GM13976 (cell line): ENCODE measurements at regions not wholly inside any gene's neighbourhood (a gene's known extent, or its start where the extent isn't known, plus 50 kb on each side); places are given as distances from the start of the nearest gene placed in this dataset.

Experiments
- DNase-seq: peaks from one replicate; pipeline ENCODE4 v3.0.0; 2012; ENCODE audit warnings: low spot score
- CTCF ChIP-seq: IDR thresholded peaks from 2 replicates; pipeline ENCODE4 v1.5.1; 2012; ENCODE audit warnings: borderline replicate concordance, mild to moderate bottlenecking; ENCODE audit not compliant: insufficient read depth; ENCODE audit errors: extremely low read depth, missing control alignments, control extremely low read depth
- in situ Hi-C: fragments of 300-500 bp; cut with MboI; formaldehyde crosslinking; loops from one replicate; pipeline ENCODE4 v1.12.0; 2022; ENCODE audit warnings: low sequenced_read_pairs, mixed read lengths, inconsistent platforms; ENCODE audit not compliant: unreplicated experiment

DNA sequence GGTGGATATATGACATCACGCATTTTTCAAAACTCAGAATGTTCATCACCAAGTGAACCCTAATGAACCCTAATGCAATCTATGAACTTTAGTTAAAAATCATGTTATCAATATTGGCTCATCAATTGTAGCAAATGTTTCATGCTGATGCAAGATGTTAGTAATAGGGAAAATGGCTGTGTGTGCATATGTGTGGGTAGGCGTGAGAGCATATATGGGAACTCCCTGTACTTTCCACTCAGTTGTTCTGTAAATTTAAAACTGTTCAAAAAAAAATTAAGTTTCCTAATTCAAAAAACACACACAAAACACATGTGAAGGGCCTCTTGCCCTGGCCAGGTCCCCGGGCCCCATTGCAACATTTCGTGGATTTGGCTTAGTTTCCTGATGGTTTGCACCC is 89.7 kb upstream of the PROK2 start:
- TF ChIP-seq CTCF = no peak
- in situ Hi-C loops = no loop called here
- DNase-seq = no peak

- in situ Hi-C loops = no loop called here
- TF ChIP-seq CTCF = no peak
- DNase-seq = no peak
Measured at GRCh38 chr3:71873093-71873611, 88.2 kb upstream of the PROK2 start.

GRCh38 chr3:71872256-71872655 is 87.3 kb upstream of the PROK2 start:
- no peak for DNase-seq
- no peak for TF ChIP-seq CTCF
- in situ Hi-C loops = no loop called here

DNA sequence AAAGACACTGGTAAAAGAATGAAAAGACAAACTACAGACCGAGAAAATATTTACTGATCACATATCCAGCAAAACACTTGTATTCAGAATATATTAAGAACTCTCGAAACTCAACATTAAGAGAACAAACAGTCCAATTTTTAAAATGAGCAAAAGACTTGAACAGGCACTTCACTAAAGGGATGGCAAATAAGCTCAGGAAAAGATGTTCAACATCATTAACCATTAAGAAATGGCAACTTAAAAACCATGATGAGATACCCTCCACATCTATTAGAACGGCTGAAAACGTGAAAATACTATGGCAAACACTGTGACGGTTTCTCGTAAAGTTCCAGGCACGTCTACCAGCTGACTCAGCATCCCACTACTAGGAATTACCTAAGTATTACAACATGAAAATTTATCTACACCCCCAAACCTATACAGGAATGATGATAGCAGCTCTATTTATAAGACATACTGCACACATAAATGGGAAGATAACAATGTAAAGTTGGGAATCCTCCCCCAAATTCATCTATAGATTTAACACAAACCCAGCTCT is 86.1 kb upstream of the PROK2 start:
- in situ Hi-C loops = no loop called here
- no peak for DNase-seq
- TF ChIP-seq CTCF = no peak

- TF ChIP-seq CTCF = no peak
- no peak for DNase-seq
- in situ Hi-C loops = no loop called here
Measured at GRCh38 chr3:71868876-71869275, 83.9 kb upstream of the PROK2 start.

DNA sequence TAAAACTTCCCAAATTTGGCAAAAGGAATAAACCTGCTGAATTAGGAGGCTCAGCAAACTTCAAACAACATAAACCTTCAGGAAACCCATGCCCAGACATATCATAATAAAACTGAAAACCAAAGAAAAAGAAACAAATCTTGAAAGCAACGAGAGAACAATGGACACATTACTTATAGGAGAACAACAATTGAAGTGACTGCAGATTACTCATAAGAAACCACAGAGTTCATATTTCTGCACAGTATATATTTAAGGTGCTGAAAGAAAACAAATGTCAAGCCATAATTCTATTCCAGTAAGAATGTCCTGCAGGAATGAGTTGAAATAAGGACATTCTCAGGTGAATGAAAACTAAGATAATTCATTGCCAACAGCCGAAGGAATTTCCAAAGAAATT is 80.8 kb upstream of the PROK2 start:
- no peak for DNase-seq
- in situ Hi-C loops = no loop called here
- TF ChIP-seq CTCF = no peak

- in situ Hi-C loops = no loop called here
- TF ChIP-seq CTCF = no peak
- no peak for DNase-seq
Measured at GRCh38 chr3:71863563-71864190, 78.7 kb upstream of the PROK2 start.
